HEK293 (cell line): ENCODE measurements at regions not wholly inside any gene's neighbourhood (a gene's known extent, or its start where the extent isn't known, plus 50 kb on each side); places are given as distances from the start of the nearest gene placed in this dataset.
A peak's percentile ranks its signal among the peaks of the same experiment; 100 is the strongest.

ENCODE experiments used
- BCL11B ChIP-seq: fragments of 450-650 bp; formaldehyde crosslinking; IDR thresholded peaks from 2 replicates; pipeline ENCODE4 v1.5.1; 2016; ENCODE audit warnings: low read depth, missing biosample characterization, missing genetic modification characterization
- HOXC10 ChIP-seq: sonication (generic); formaldehyde crosslinking; IDR thresholded peaks from 2 replicates; pipeline ENCODE4 v1.8.1; 2023; ENCODE audit warnings: mild to moderate bottlenecking, missing genetic modification reagents
- HOXD13 ChIP-seq: sonication (generic); formaldehyde crosslinking; IDR thresholded peaks from 2 replicates; pipeline ENCODE4 v1.8.0; 2022; ENCODE audit warnings: missing genetic modification reagents, borderline replicate concordance
- REPIN1 ChIP-seq: fragments of 450-650 bp; formaldehyde crosslinking; IDR thresholded peaks from 2 replicates; pipeline ENCODE4 v1.5.1; 2017; ENCODE audit warnings: missing biosample characterization, missing genetic modification characterization, low read depth
- SALL2 ChIP-seq: fragments of 450-650 bp; formaldehyde crosslinking; IDR thresholded peaks from 2 replicates; pipeline ENCODE4 v1.5.0; 2017; ENCODE audit warnings: missing biosample characterization, mild to moderate bottlenecking, missing genetic modification characterization, borderline replicate concordance
- ZBTB44 ChIP-seq: fragments of 450-650 bp; IDR thresholded peaks from 2 replicates; pipeline ENCODE4 v1.5.1; 2018; ENCODE audit warnings: missing biosample characterization, mild to moderate bottlenecking, missing genetic modification characterization
- ZFP37 ChIP-seq: fragments of 450-650 bp; formaldehyde crosslinking; IDR thresholded peaks from 2 replicates; pipeline ENCODE4 v1.5.1; 2016; ENCODE audit warnings: missing biosample characterization, missing genetic modification characterization
- ZNF248 ChIP-seq: fragments of 450-650 bp; formaldehyde crosslinking; IDR thresholded peaks from 2 replicates; pipeline ENCODE4 v1.5.1; 2017; ENCODE audit warnings: missing biosample characterization, missing genetic modification characterization
- ZNF324 ChIP-seq: fragments of 450-650 bp; formaldehyde crosslinking; IDR thresholded peaks from 2 replicates; pipeline ENCODE4 v1.5.1; 2016; ENCODE audit warnings: missing biosample characterization, missing genetic modification characterization
- ZNF362 ChIP-seq: fragments of 450-650 bp; formaldehyde crosslinking; IDR thresholded peaks from 2 replicates; pipeline ENCODE4 v1.5.1; 2016; ENCODE audit warnings: missing biosample characterization, missing genetic modification characterization
- ZNF404 ChIP-seq: fragments of 450-650 bp; formaldehyde crosslinking; IDR thresholded peaks from 2 replicates; pipeline ENCODE4 v1.5.1; 2017; ENCODE audit warnings: missing biosample characterization, missing genetic modification characterization
- ZNF561 ChIP-seq: fragments of 450-650 bp; IDR thresholded peaks from 2 replicates; pipeline ENCODE4 v1.5.1; 2018; ENCODE audit warnings: missing biosample characterization, missing genetic modification characterization, borderline replicate concordance
- ZNF701 ChIP-seq: fragments of 450-650 bp; formaldehyde crosslinking; IDR thresholded peaks from 2 replicates; pipeline ENCODE4 v1.5.1; 2016; ENCODE audit warnings: missing biosample characterization, missing genetic modification characterization
- ZNF830 ChIP-seq: fragments of 450-650 bp; IDR thresholded peaks from 2 replicates; pipeline ENCODE4 v1.5.0; 2018; ENCODE audit warnings: missing biosample characterization, missing genetic modification characterization, low read depth, mild to moderate bottlenecking, moderate library complexity
- TF ChIP-seq, protein P1 (sequence below): fragments of 450-650 bp; formaldehyde crosslinking; IDR thresholded peaks from 2 replicates; pipeline ENCODE4 v1.5.1; 2016; ENCODE audit warnings: missing biosample characterization, missing genetic modification characterization
- TF ChIP-seq, protein P2 (sequence below): fragments of 450-650 bp; formaldehyde crosslinking; IDR thresholded peaks from 2 replicates; pipeline ENCODE4 v1.5.1; 2016; ENCODE audit warnings: missing biosample characterization, missing genetic modification characterization, low read depth
- TF ChIP-seq, protein P3 (sequence below): sonication (generic); formaldehyde crosslinking; IDR thresholded peaks from 2 replicates; pipeline ENCODE4 v1.8.1; 2022; ENCODE audit warnings: mild to moderate bottlenecking, moderate library complexity, missing genetic modification reagents
- TF ChIP-seq, protein P4 (sequence below): fragments of 450-650 bp; formaldehyde crosslinking; IDR thresholded peaks from 2 replicates; pipeline ENCODE4 v1.5.1; 2016; ENCODE audit warnings: missing biosample characterization, missing genetic modification characterization
- TF ChIP-seq, protein P5 (sequence below): fragments of 450-650 bp; formaldehyde crosslinking; IDR thresholded peaks from 2 replicates; pipeline ENCODE4 v1.5.1; 2016; ENCODE audit warnings: missing biosample characterization, missing genetic modification characterization

GRCh38 chr4:30842689-30843088, 122.5 kb downstream of the PCDH7 start (continued):
- TF ChIP-seq, protein P1, sequence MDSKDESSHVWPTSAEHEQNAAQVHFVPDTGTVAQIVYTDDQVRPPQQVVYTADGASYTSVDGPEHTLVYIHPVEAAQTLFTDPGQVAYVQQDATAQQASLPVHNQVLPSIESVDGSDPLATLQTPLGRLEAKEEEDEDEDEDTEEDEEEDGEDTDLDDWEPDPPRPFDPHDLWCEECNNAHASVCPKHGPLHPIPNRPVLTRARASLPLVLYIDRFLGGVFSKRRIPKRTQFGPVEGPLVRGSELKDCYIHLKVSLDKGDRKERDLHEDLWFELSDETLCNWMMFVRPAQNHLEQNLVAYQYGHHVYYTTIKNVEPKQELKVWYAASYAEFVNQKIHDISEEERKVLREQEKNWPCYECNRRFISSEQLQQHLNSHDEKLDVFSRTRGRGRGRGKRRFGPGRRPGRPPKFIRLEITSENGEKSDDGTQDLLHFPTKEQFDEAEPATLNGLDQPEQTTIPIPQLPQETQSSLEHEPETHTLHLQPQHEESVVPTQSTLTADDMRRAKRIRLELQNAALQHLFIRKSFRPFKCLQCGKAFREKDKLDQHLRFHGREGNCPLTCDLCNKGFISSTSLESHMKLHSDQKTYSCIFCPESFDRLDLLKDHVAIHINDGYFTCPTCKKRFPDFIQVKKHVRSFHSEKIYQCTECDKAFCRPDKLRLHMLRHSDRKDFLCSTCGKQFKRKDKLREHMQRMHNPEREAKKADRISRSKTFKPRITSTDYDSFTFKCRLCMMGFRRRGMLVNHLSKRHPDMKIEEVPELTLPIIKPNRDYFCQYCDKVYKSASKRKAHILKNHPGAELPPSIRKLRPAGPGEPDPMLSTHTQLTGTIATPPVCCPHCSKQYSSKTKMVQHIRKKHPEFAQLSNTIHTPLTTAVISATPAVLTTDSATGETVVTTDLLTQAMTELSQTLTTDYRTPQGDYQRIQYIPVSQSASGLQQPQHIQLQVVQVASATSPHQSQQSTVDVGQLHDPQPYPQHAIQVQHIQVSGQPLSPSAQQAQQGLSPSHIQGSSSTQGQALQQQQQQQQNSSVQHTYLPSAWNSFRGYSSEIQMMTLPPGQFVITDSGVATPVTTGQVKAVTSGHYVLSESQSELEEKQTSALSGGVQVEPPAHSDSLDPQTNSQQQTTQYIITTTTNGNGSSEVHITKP: peak; percentile 95
- TF ChIP-seq BCL11B (tag by site-specific recombination) (no peak), HOXC10 (CRISPR knock-in tag) (no peak), ZNF830 (tag by site-specific recombination) (no peak), SALL2 (tag by site-specific recombination) (no peak), ZNF324 (no peak), ZNF362 (tag by site-specific recombination) (no peak), HOXD13 (no peak), REPIN1 (no peak), ZFP37 (tag by site-specific recombination) (no peak), ZNF404 (tag by site-specific recombination) (no peak), ZNF701 (tag by site-specific recombination) (no peak), ZNF248 (tag by site-specific recombination) (no peak), ZBTB44 (tag by site-specific recombination) (no peak), ZNF561 (tag by site-specific recombination) (no peak)
- TF ChIP-seq, protein P2, sequence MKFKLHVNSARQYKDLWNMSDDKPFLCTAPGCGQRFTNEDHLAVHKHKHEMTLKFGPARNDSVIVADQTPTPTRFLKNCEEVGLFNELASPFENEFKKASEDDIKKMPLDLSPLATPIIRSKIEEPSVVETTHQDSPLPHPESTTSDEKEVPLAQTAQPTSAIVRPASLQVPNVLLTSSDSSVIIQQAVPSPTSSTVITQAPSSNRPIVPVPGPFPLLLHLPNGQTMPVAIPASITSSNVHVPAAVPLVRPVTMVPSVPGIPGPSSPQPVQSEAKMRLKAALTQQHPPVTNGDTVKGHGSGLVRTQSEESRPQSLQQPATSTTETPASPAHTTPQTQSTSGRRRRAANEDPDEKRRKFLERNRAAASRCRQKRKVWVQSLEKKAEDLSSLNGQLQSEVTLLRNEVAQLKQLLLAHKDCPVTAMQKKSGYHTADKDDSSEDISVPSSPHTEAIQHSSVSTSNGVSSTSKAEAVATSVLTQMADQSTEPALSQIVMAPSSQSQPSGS: no peak
- TF ChIP-seq, protein P3, sequence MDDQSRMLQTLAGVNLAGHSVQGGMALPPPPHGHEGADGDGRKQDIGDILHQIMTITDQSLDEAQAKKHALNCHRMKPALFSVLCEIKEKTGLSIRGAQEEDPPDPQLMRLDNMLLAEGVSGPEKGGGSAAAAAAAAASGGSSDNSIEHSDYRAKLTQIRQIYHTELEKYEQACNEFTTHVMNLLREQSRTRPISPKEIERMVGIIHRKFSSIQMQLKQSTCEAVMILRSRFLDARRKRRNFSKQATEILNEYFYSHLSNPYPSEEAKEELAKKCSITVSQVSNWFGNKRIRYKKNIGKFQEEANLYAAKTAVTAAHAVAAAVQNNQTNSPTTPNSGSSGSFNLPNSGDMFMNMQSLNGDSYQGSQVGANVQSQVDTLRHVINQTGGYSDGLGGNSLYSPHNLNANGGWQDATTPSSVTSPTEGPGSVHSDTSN (CRISPR knock-in tag): no peak
- TF ChIP-seq, protein P4, sequence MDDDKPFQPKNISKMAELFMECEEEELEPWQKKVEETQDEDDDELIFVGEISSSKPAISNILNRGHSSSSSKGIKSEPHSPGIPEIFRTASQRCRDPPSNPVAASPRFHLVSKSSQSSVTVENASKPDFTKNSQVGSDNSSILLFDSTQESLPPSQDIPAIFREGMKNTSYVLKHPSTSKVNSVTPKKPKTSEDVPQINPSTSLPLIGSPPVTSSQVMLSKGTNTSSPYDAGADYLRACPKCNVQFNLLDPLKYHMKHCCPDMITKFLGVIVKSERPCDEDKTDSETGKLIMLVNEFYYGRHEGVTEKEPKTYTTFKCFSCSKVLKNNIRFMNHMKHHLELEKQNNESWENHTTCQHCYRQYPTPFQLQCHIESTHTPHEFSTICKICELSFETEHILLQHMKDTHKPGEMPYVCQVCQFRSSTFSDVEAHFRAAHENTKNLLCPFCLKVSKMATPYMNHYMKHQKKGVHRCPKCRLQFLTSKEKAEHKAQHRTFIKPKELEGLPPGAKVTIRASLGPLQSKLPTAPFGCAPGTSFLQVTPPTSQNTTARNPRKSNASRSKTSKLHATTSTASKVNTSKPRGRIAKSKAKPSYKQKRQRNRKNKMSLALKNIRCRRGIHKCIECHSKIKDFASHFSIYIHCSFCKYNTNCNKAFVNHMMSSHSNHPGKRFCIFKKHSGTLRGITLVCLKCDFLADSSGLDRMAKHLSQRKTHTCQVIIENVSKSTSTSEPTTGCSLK: no peak
- TF ChIP-seq, protein P5, sequence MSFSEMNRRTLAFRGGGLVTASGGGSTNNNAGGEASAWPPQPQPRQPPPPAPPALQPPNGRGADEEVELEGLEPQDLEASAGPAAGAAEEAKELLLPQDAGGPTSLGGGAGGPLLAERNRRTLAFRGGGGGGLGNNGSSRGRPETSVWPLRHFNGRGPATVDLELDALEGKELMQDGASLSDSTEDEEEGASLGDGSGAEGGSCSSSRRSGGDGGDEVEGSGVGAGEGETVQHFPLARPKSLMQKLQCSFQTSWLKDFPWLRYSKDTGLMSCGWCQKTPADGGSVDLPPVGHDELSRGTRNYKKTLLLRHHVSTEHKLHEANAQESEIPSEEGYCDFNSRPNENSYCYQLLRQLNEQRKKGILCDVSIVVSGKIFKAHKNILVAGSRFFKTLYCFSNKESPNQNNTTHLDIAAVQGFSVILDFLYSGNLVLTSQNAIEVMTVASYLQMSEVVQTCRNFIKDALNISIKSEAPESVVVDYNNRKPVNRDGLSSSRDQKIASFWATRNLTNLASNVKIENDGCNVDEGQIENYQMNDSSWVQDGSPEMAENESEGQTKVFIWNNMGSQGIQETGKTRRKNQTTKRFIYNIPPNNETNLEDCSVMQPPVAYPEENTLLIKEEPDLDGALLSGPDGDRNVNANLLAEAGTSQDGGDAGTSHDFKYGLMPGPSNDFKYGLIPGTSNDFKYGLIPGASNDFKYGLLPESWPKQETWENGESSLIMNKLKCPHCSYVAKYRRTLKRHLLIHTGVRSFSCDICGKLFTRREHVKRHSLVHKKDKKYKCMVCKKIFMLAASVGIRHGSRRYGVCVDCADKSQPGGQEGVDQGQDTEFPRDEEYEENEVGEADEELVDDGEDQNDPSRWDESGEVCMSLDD: no peak
- TF ChIP-seq, all 188 proteins: peak for 7
